ENCODE measurements at regions not wholly inside any gene's neighbourhood (a gene's known extent, or its start where the extent isn't known, plus 50 kb on each side); places are given as distances from the start of the nearest gene placed in this dataset.

GRCh38 chr7:152523916-152524315 is 88.1 kb upstream of the KMT2C start:
- CTCF ChIA-PET, result no interaction called here

DNA sequence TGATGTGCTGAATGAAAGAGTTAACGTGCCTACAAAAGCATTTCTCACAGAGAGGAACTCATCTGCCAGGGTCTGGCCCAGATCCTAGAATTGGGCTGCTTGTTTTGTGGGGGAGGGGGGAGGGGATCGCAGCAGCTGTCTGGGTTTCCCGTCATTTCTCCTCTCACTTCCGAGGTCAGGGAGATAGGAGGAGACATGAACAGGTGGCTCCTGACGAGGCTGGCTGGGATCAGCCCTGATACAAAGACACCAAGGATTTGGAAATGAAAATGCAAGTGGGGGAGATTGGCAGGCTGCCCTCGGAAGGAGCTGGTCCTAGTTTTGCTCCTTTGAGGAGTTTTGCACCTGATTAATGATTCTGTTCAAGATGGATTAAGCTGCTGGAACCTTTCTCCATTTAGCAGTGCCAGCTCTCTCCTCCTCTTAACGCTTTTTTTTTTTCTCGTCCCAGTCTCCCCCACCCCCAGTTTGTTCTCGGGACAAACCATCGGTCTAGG is 86.8 kb upstream of the KMT2C start:
- no peaks in the 10 kb centered on the region for H3F3A ChIP-seq (ENCODE audit: insufficient read depth, low read depth)
- H3K36me3 ChIP-seq (ENCODE audit: low read depth), result no peaks in the 10 kb centered on the region
- no peak overlapping the region for H3K27ac ChIP-seq
- H3K9me2 ChIP-seq (ENCODE audit: insufficient read depth), result no peaks in the 10 kb centered on the region
- TF ChIP-seq CTCF (conservative IDR thresholded peaks at IDR 0.05), result no peak
- TF ChIP-seq EZH2 (IDR thresholded peaks at IDR 0.05; ENCODE audit: low read depth), result no peak
- no peaks in the 10 kb centered on the region for H4K20me1 ChIP-seq (ENCODE audit: insufficient read depth)
- no peak overlapping the region for H3K4me3 ChIP-seq
- no peak overlapping the region for H2AFZ ChIP-seq
- ChIA-PET CTCF (no interaction called here), POLR2A (ENCODE audit: unreplicated experiment) (no interaction called here)
- H3K4me1 ChIP-seq (replicated peaks; ENCODE audit: insufficient read depth), result peaks cover 10% of the 10 kb centered on the region; the same call in 1 of the 2 replicates
- DNase-seq, result peak in 1 of 2 experiments; percentile 18
- no peaks in the 10 kb centered on the region for H3K27me3 ChIP-seq (ENCODE audit: insufficient read depth, low read depth)
- BruUV-seq (replicated peaks), result no TSS peak
- intact Hi-C loops (cut with micrococcal nuclease; ENCODE audit: unreplicated experiment), result no loop called here
- H3K4me2 ChIP-seq, result 0 out of 2 replicates have a peak overlapping the region, but pooled peaks have one; percentile 18
- H3K9me3 ChIP-seq (ENCODE audit: insufficient read depth, low read depth), result no peaks in the 10 kb centered on the region
- no peaks in the 10 kb centered on the region for H3K79me2 ChIP-seq (ENCODE audit: low read depth)

More at GRCh38 chr7:152523916-152524315, 88.1 kb upstream of the KMT2C start:
- Histone ChIP-seq H3K79me2 (ENCODE audit: low read depth) (no peaks in the 10 kb centered on the region), H3K4me2 (no peak overlapping the region), H3K27ac (no peak overlapping the region), H3K4me3 (no peak overlapping the region), H3F3A (ENCODE audit: insufficient read depth, low read depth) (no peaks in the 10 kb centered on the region), H3K4me1 (replicated peaks; ENCODE audit: insufficient read depth) (peaks cover 10% of the 10 kb centered on the region; the same call in 1 of the 2 replicates), H3K27me3 (ENCODE audit: insufficient read depth, low read depth) (no peaks in the 10 kb centered on the region), H2AFZ (no peak overlapping the region), H3K36me3 (ENCODE audit: low read depth) (no peaks in the 10 kb centered on the region), H3K9me2 (ENCODE audit: insufficient read depth) (no peaks in the 10 kb centered on the region), H4K20me1 (ENCODE audit: insufficient read depth) (no peaks in the 10 kb centered on the region), H3K9me3 (ENCODE audit: insufficient read depth, low read depth) (no peaks in the 10 kb centered on the region)
- POLR2A ChIA-PET (ENCODE audit: unreplicated experiment), result no interaction called here
- DNase-seq, result peak in 1 of 2 experiments; percentile 27
- intact Hi-C loops (cut with micrococcal nuclease; ENCODE audit: unreplicated experiment), result no loop called here
- no TSS peak for BruUV-seq (replicated peaks)
- TF ChIP-seq EZH2 (IDR thresholded peaks at IDR 0.05; ENCODE audit: low read depth) (no peak), CTCF (conservative IDR thresholded peaks at IDR 0.05) (no peak)

DNA sequence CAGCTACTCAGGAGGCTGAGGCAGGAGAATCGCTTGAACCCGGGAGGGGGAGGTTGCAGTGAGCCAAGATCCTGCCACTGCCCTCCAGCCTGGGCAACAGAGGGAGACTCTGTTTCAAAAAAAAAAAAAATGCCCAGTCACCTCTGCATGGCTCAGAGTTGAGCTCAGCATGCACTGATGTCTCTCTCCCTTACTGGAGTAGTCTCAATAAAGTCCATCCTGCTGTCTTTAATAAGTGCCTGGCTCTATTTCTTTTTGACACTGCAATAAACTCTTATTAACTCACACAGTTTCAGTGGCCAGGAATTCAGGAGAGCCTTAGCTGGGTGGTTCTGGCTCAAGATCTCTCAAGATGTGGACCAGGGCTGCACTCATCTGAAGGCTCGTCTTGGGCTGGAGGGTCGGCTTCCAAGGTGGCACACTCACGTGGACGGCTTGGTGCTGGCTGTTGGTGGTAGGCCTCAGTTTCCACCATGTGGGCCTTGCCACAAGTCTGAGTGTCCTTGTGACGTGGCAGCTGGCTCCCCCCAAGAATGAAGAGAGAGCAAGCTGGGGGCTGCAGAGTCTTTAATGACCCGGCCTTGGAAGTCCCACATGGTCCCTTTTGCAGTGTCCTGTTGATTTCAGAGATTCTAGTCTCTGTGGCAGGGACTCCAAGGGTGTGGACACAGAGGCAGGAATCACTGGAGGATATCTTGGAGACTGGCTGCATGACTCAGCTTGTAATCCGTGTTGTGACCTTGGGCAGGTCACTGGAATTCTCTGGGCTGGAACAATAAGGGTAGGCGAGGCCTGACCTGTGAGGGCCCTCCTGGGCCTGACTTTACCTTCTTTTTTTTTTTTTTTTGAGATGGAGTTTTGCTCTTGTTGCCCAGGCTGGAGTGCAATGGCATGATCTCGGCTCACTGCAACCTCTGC is 85.9 kb upstream of the KMT2C start:
- no peak overlapping the region for H2AFZ ChIP-seq
- no peaks in the 10 kb centered on the region for H3K9me2 ChIP-seq (ENCODE audit: insufficient read depth)
- TF ChIP-seq EZH2 (IDR thresholded peaks at IDR 0.05; ENCODE audit: low read depth) (no peak), CTCF (conservative IDR thresholded peaks at IDR 0.05) (no peak)
- intact Hi-C loops (cut with micrococcal nuclease; ENCODE audit: unreplicated experiment), result no loop called here
- no peaks in the 10 kb centered on the region for H3K27me3 ChIP-seq (ENCODE audit: insufficient read depth, low read depth)
- peak; percentile 30 to 35 for DNase-seq
- H3F3A ChIP-seq (ENCODE audit: insufficient read depth, low read depth), result no peaks in the 10 kb centered on the region
- H3K9me3 ChIP-seq (ENCODE audit: insufficient read depth, low read depth), result no peaks in the 10 kb centered on the region
- no peaks in the 10 kb centered on the region for H3K36me3 ChIP-seq (ENCODE audit: low read depth)
- peaks cover 10% of the 10 kb centered on the region; the same call in 1 of the 2 replicates for H3K4me1 ChIP-seq (replicated peaks; ENCODE audit: insufficient read depth)
- no peak overlapping the region for H3K4me3 ChIP-seq
- H3K79me2 ChIP-seq (ENCODE audit: low read depth), result no peaks in the 10 kb centered on the region
- no TSS peak for BruUV-seq (replicated peaks)
- no peaks in the 10 kb centered on the region for H4K20me1 ChIP-seq (ENCODE audit: insufficient read depth)
- POLR2A ChIA-PET (ENCODE audit: unreplicated experiment), result interaction anchor here (0.7 kb wide), 1 partner anchor 17 kb away, joined by 5 read pairs; no protein-coding TSS in a partner anchor
- CTCF ChIA-PET, result no interaction called here
- H3K27ac ChIP-seq, result no peak overlapping the region
- 0 out of 2 replicates have a peak overlapping the region, but pooled peaks have one; percentile 18 for H3K4me2 ChIP-seq
